ENCODE measurements at regions not wholly inside any gene's neighbourhood (a gene's known extent, or its start where the extent isn't known, plus 50 kb on each side); places are given as distances from the start of the nearest gene placed in this dataset.

DNA sequence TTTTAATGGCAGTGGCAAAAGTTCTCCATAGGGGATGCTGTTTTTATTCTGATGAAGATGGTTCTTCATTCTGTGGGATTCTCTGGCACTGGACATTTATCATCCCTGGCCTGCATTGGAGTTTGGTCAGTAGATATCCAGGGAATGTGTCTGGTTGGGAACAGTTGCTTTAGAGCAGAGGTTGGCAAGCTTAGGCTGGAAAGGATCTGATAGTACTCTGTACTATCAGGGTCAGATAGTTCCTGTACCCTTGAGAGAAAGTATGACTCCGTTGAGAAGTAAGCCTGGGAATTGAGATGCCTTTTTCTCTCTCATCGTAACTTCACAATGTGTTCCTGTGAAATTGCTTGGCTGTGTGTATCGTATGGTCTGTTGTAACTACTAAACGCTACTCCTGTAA, 244.1 kb downstream of the POLR1F start:
- Histone ChIP-seq H3K27ac (ENCODE audit: control insufficient read depth, insufficient read depth, low read length) (no peak overlapping the region), H2AFZ (ENCODE audit: control insufficient read depth, low read length) (no peak overlapping the region), H3K4me3 (ENCODE audit: control insufficient read depth in 2 of 3, extremely low read depth in 1 of 3, insufficient read depth in 2 of 3, low read depth in 1 of 3, low read length in 3 of 3) (no peak overlapping the region), H3K9ac (ENCODE audit: control insufficient read depth, extremely low read depth, insufficient read depth, low read length) (no peak overlapping the region), H3K4me2 (ENCODE audit: control insufficient read depth, extremely low read depth, insufficient read depth, low read depth, low read length) (no peak overlapping the region), H3K79me2 (ENCODE audit: control insufficient read depth, insufficient read depth, low read length) (no peaks in the 10 kb centered on the region), H3K36me3 (ENCODE audit: control insufficient read depth in 2 of 2, extremely low read depth in 1 of 2, insufficient read depth in 2 of 2, low read length in 2 of 2) (no peaks in the 10 kb centered on the region), H3K4me1 (ENCODE audit: control insufficient read depth, extremely low read depth, insufficient read depth, low read length) (no peaks in the 10 kb centered on the region), H3K9me1 (ENCODE audit: control insufficient read depth, extremely low read depth, insufficient read depth, low read length) (no peaks in the 10 kb centered on the region), H3K9me3 (ENCODE audit: control insufficient read depth, low read depth, low read length) (no peaks in the 10 kb centered on the region), H3K27me3 (ENCODE audit: control insufficient read depth, extremely low read depth, insufficient read depth, low read length) (no peaks in the 10 kb centered on the region), H4K20me1 (ENCODE audit: control insufficient read depth, extremely low read depth, insufficient read depth, low read length) (no peaks in the 10 kb centered on the region)
- dilution Hi-C loops (cut with MboI; ENCODE audit: extremely low pct_ligation_motif_present, low sequenced_read_pairs), result no loop called here
- FAIRE-seq (no peak), DNase-seq (ENCODE audit: low read depth, low spot score) (no peak)
- TF ChIP-seq, protein P1, sequence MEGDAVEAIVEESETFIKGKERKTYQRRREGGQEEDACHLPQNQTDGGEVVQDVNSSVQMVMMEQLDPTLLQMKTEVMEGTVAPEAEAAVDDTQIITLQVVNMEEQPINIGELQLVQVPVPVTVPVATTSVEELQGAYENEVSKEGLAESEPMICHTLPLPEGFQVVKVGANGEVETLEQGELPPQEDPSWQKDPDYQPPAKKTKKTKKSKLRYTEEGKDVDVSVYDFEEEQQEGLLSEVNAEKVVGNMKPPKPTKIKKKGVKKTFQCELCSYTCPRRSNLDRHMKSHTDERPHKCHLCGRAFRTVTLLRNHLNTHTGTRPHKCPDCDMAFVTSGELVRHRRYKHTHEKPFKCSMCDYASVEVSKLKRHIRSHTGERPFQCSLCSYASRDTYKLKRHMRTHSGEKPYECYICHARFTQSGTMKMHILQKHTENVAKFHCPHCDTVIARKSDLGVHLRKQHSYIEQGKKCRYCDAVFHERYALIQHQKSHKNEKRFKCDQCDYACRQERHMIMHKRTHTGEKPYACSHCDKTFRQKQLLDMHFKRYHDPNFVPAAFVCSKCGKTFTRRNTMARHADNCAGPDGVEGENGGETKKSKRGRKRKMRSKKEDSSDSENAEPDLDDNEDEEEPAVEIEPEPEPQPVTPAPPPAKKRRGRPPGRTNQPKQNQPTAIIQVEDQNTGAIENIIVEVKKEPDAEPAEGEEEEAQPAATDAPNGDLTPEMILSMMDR (optimal IDR thresholded peaks at IDR 0.05 in 1 of 3, IDR thresholded peaks at IDR 0.05 in 1 of 3, conservative IDR thresholded peaks at IDR 0.05 in 1 of 3; ENCODE audit: extremely low read depth in 1 of 3, insufficient read depth in 2 of 3, low read length in 3 of 3), result no peak
- TF ChIP-seq EZH2 (IDR thresholded peaks at IDR 0.05; ENCODE audit: low read length), result no peak

DNA sequence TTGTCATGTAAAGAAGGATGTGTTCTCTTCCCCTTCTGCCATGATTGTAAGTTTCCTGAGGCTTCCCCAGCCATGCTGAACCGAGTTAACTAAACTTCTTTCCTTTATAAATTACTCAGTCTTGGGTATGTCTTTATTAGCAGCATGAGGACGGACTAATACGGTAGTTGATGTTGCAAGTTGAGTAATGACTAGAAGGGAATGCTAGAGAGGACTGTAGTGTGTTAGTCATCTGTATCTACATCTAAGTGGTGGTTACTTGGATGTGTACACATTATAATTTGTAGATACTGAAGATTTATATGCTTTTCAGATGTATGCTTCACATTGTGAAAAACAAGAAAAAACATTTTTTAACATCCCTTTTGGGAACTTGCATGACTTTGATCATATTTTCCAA, 244.6 kb downstream of the POLR1F start:
- H3K27me3 ChIP-seq (ENCODE audit: control insufficient read depth, extremely low read depth, insufficient read depth, low read length), result no peaks in the 10 kb centered on the region
- no peak for DNase-seq (ENCODE audit: low read depth, low spot score)
- H3K27ac ChIP-seq (ENCODE audit: control insufficient read depth, insufficient read depth, low read length), result no peak overlapping the region
- no peak overlapping the region for H3K9ac ChIP-seq (ENCODE audit: control insufficient read depth, extremely low read depth, insufficient read depth, low read length)
- H3K36me3 ChIP-seq (ENCODE audit: control insufficient read depth in 2 of 2, extremely low read depth in 1 of 2, insufficient read depth in 2 of 2, low read length in 2 of 2), result no peaks in the 10 kb centered on the region
- H3K4me1 ChIP-seq (ENCODE audit: control insufficient read depth, extremely low read depth, insufficient read depth, low read length), result no peaks in the 10 kb centered on the region
- no peaks in the 10 kb centered on the region for H3K79me2 ChIP-seq (ENCODE audit: control insufficient read depth, insufficient read depth, low read length)
- H3K9me1 ChIP-seq (ENCODE audit: control insufficient read depth, extremely low read depth, insufficient read depth, low read length), result no peaks in the 10 kb centered on the region
- no peaks in the 10 kb centered on the region for H3K9me3 ChIP-seq (ENCODE audit: control insufficient read depth, low read depth, low read length)
- TF ChIP-seq, protein P1 (optimal IDR thresholded peaks at IDR 0.05 in 1 of 3, IDR thresholded peaks at IDR 0.05 in 1 of 3, conservative IDR thresholded peaks at IDR 0.05 in 1 of 3; ENCODE audit: extremely low read depth in 1 of 3, insufficient read depth in 2 of 3, low read length in 3 of 3), result no peak
- TF ChIP-seq EZH2 (IDR thresholded peaks at IDR 0.05; ENCODE audit: low read length), result no peak
- H3K4me3 ChIP-seq (ENCODE audit: control insufficient read depth in 2 of 3, extremely low read depth in 1 of 3, insufficient read depth in 2 of 3, low read depth in 1 of 3, low read length in 3 of 3), result no peak overlapping the region
- H4K20me1 ChIP-seq (ENCODE audit: control insufficient read depth, extremely low read depth, insufficient read depth, low read length), result no peaks in the 10 kb centered on the region
- dilution Hi-C loops (cut with MboI; ENCODE audit: extremely low pct_ligation_motif_present, low sequenced_read_pairs), result no loop called here
- no peak overlapping the region for H2AFZ ChIP-seq (ENCODE audit: control insufficient read depth, low read length)
- H3K4me2 ChIP-seq (ENCODE audit: control insufficient read depth, extremely low read depth, insufficient read depth, low read depth, low read length), result no peak overlapping the region
- FAIRE-seq, result no peak
